Astrocyte of the cerebellum (primary cell): ENCODE measurements at regions not wholly inside any gene's neighbourhood (a gene's known extent, or its start where the extent isn't known, plus 50 kb on each side); places are given as distances from the start of the nearest gene placed in this dataset.

Experiments used
- DNase-seq: peaks from one replicate; pipeline ENCODE4 v3.0.0-alpha.2; 2011; ENCODE audit warnings: low read depth
- H3K4me3 ChIP-seq: 2 replicates; pipeline ENCODE4 v1.5.1; 2011; ENCODE audit warnings: mild to moderate bottlenecking, low read depth, low read length, moderate library complexity
- CTCF ChIP-seq: IDR thresholded peaks from 2 replicates; pipeline ENCODE4 v1.5.1; 2012; ENCODE audit warnings: low read length, low read depth, moderate library complexity, mild to moderate bottlenecking; ENCODE audit errors: missing control alignments
- in situ Hi-C: cut with HindIII; loops from 2 replicates; pipeline ENCODE4 v1.10.0; 2017; ENCODE audit warnings: low sequenced_read_pairs

- in situ Hi-C loops: no loop called here
- no peak for DNase-seq
- no peak overlapping the region for H3K4me3 ChIP-seq
- no peak for TF ChIP-seq CTCF
These were observed 172.7 kb upstream of the KBTBD8 start for GRCh38 chr3:66825375-66825774.

GRCh38 chr3:66827726-66828125 is 170.4 kb upstream of the KBTBD8 start:
- no peak for DNase-seq
- H3K4me3 ChIP-seq: no peak overlapping the region
- in situ Hi-C loops: no loop called here
- no peak for TF ChIP-seq CTCF

- DNase-seq: no peak
- TF ChIP-seq CTCF: no peak
- in situ Hi-C loops: no loop called here
- H3K4me3 ChIP-seq: no peak overlapping the region
These were observed 169.8 kb upstream of the KBTBD8 start for GRCh38 chr3:66828303-66828702.

- no peak overlapping the region for H3K4me3 ChIP-seq
- no peak for TF ChIP-seq CTCF
- in situ Hi-C loops: no loop called here
- DNase-seq: no peak
These were observed 167.8 kb upstream of the KBTBD8 start for GRCh38 chr3:66830301-66830700.

GRCh38 chr3:66831931-66832330 is 166.2 kb upstream of the KBTBD8 start:
- no peak overlapping the region for H3K4me3 ChIP-seq
- TF ChIP-seq CTCF: no peak
- in situ Hi-C loops: no loop called here
- DNase-seq: no peak

GRCh38 chr3:66836363-66837152 is 161.5 kb upstream of the KBTBD8 start:
- peak; percentile 3 for TF ChIP-seq CTCF
- no peak overlapping the region for H3K4me3 ChIP-seq
- in situ Hi-C loops: no loop called here
- no peak for DNase-seq

GRCh38 chr3:66838704-66839103 is 159.4 kb upstream of the KBTBD8 start:
- no peak for DNase-seq
- no peak overlapping the region for H3K4me3 ChIP-seq
- in situ Hi-C loops: no loop called here
- TF ChIP-seq CTCF: no peak
